ENCODE measurements at regions not wholly inside any gene's neighbourhood (a gene's known extent, or its start where the extent isn't known, plus 50 kb on each side); places are given as distances from the start of the nearest gene placed in this dataset.

DNA sequence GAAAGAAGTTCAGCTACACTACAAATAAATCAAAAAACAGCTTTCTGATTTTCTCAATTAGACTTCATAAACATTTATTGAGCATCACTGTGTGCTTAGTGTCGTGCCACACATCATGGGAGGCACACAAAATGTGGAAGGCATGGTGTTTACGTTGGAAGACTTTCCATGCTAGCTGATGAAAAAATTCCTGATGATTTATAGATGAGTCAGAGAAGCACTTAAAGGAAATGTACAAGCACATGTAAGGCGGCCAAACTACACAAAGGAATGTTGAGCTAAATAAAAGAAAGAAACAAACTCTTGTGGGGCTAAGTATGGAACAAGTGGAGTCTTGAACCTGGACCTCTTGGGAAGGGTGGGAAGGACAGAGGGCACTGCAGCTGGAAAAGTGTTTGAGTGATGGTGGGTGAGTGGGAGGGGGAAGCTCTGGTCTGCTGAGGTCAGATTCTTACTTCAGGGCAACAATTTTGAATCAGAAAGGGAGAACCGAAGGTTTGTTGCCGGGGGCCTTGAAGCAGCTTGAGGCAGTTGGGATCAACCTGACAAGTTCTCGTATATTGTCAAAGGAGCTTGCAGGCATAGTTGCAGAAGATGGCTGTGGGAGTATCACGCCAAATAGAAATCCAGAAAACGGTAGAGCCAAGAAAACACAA is 66.9 kb downstream of the FOXB1 start:
- Histone ChIP-seq H3K27me3 (no peaks in the 10 kb centered on the region), H3K27ac (no peak overlapping the region), H3K36me3 (no peaks in the 10 kb centered on the region), H3K4me1 (no peaks in the 10 kb centered on the region), H3K9me3 (no peaks in the 10 kb centered on the region), H3K4me3 (no peak overlapping the region)
- intact Hi-C loops (cut with DNase I; ENCODE audit: low total_unique reads): no loop called here
- no peak for DNase-seq
- TF ChIP-seq, protein P1, sequence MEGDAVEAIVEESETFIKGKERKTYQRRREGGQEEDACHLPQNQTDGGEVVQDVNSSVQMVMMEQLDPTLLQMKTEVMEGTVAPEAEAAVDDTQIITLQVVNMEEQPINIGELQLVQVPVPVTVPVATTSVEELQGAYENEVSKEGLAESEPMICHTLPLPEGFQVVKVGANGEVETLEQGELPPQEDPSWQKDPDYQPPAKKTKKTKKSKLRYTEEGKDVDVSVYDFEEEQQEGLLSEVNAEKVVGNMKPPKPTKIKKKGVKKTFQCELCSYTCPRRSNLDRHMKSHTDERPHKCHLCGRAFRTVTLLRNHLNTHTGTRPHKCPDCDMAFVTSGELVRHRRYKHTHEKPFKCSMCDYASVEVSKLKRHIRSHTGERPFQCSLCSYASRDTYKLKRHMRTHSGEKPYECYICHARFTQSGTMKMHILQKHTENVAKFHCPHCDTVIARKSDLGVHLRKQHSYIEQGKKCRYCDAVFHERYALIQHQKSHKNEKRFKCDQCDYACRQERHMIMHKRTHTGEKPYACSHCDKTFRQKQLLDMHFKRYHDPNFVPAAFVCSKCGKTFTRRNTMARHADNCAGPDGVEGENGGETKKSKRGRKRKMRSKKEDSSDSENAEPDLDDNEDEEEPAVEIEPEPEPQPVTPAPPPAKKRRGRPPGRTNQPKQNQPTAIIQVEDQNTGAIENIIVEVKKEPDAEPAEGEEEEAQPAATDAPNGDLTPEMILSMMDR (IDR thresholded peaks at IDR 0.05): no peak
- no peak for TF ChIP-seq POLR2A (IDR thresholded peaks at IDR 0.05)

DNA sequence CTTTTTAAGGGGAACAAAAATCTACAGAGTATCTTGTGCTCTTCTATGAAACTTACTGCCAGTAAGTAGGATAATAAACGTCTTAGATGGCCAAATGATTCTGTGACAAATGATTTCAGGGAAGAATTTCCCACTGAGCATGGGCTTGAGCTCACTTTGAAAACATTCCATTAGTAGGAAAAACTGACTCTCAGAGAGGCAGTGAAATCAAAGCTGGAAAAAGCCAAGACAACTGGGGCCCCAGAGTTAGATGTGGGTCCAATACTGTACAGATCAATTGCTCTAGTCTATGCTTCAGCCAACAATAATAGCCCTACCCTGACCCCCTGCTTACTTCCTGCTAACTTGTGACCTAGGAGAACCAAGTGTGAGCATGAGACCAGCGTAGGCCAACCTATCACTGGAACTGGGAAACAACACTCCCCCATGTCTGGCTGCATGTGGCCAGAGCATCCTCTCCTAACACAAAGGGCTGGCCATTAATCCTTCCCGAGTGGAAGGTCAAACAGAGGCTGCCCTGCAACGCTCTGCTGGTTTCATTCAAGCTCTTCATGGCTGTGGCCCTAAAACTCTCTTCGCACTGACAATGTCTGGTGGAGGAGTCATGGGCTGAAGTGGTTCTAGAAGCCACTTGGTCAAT is 68.8 kb downstream of the FOXB1 start:
- Histone ChIP-seq H3K4me1 (no peaks in the 10 kb centered on the region), H3K9me3 (no peaks in the 10 kb centered on the region), H3K36me3 (no peaks in the 10 kb centered on the region), H3K27me3 (no peaks in the 10 kb centered on the region), H3K27ac (no peak overlapping the region), H3K4me3 (no peak overlapping the region)
- TF ChIP-seq POLR2A (IDR thresholded peaks at IDR 0.05): no peak
- TF ChIP-seq, protein P1 (IDR thresholded peaks at IDR 0.05): no peak
- intact Hi-C loops (cut with DNase I; ENCODE audit: low total_unique reads): no loop called here
- DNase-seq: no peak

DNA sequence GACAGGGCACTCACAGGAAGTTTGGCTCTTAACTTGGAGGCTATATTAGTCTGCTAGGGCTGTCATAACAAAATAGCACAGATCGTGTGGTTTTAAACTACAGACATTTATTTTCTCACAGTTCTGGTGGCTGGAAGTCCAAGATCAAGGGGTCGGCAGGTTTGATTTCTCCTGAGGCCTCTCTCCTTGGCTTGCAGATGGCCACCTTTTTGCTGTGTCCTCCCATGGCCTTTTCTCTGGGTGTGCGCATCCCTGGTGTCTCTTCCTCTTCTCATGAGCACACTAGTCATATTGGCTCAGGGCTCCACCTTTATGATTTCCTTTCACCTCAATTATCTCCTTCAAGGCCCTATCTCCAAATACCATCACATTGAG is 69.3 kb downstream of the FOXB1 start:
- Histone ChIP-seq H3K4me1 (no peaks in the 10 kb centered on the region), H3K36me3 (no peaks in the 10 kb centered on the region), H3K9me3 (no peaks in the 10 kb centered on the region), H3K27me3 (no peaks in the 10 kb centered on the region), H3K4me3 (no peak overlapping the region), H3K27ac (no peak overlapping the region)
- intact Hi-C loops (cut with DNase I; ENCODE audit: low total_unique reads): no loop called here
- TF ChIP-seq, protein P1 (IDR thresholded peaks at IDR 0.05): no peak
- no peak for TF ChIP-seq POLR2A (IDR thresholded peaks at IDR 0.05)
- no peak for DNase-seq

DNA sequence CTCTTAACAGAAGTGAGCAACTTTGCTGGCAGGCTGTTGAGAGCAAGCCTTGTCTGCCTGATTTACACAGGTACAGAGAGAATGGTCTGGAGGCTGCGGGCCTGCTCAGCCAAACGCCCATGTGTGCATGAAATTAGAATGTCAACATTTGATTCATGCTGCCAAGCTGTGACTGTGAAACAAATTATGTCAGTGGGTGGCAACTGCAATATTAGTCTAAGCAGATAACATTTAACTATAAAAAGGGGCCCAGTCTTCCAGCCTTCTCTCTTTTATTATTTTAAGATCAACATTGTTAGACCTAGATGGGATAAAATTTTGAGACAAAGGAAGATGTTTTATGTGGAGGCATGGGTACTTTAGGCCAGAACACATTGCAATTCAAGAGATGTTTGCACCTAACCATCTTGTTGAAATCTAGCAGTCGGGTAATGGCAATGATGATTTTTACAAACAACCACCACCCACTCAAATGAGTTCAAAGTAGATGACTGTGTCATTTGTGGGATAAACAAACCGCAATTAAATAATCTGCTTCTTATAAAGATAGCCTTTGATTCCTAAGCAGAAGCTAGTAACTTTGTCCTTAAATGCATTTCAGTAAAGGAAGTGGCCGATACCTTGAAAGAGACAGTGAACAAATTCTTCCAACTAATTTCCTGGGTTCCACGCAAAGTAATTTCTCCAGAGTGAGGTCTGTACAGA is 70.2 kb downstream of the FOXB1 start:
- no peak for TF ChIP-seq POLR2A (IDR thresholded peaks at IDR 0.05)
- TF ChIP-seq, protein P1 (IDR thresholded peaks at IDR 0.05): no peak
- no peaks in the 10 kb centered on the region for H3K4me1 ChIP-seq

DNA sequence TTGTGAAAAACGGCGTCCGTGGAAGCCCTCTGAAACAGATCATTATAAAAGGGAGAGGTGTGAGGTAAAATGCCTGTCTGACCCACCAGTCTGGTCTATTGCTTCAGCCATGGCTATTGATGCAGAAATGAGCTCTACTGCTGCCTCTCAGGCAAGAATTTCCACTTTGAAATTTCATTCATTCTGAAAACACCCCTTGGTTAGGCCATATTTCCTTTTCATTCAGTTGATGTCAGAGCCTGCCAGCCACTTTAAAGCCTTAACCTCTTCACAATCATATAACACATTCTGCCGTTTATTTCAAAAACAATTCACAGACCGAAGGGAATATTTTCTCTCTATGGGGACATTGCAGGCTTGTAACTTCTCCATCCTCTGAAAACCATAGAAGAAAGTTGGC is 71.9 kb downstream of the FOXB1 start:
- no peak overlapping the region for H3K27ac ChIP-seq
- no peaks in the 10 kb centered on the region for H3K4me1 ChIP-seq
- DNase-seq: no peak
- no peaks in the 10 kb centered on the region for H3K27me3 ChIP-seq
- intact Hi-C loops (cut with DNase I; ENCODE audit: low total_unique reads): no loop called here
- H3K9me3 ChIP-seq: no peaks in the 10 kb centered on the region
- H3K4me3 ChIP-seq: no peak overlapping the region
- H3K36me3 ChIP-seq: no peaks in the 10 kb centered on the region
- TF ChIP-seq POLR2A (IDR thresholded peaks at IDR 0.05): no peak
- TF ChIP-seq, protein P1 (IDR thresholded peaks at IDR 0.05): no peak

More for the DNA sequence above, 70.2 kb downstream of the FOXB1 start:
- H3K4me3 ChIP-seq: no peak overlapping the region
- intact Hi-C loops (cut with DNase I; ENCODE audit: low total_unique reads): no loop called here
- no peaks in the 10 kb centered on the region for H3K36me3 ChIP-seq
- H3K27me3 ChIP-seq: no peaks in the 10 kb centered on the region
- DNase-seq: no peak
- no peak overlapping the region for H3K27ac ChIP-seq
- H3K9me3 ChIP-seq: no peaks in the 10 kb centered on the region

Data from uterus (tissue), 3 donors.